H9 (cell line): ENCODE measurements at regions not wholly inside any gene's neighbourhood (a gene's known extent, or its start where the extent isn't known, plus 50 kb on each side); places are given as distances from the start of the nearest gene placed in this dataset.

Source experiments
- DNase-seq: peaks from one replicate; pipeline ENCODE4 v3.0.0-alpha.2; 2017
- H2AFZ ChIP-seq: one replicate; pipeline ENCODE4 v1.6.1; 2013; ENCODE audit warnings: mild to moderate bottlenecking, low read length, control low read depth, moderate library complexity
- H2AK5ac ChIP-seq: 2 replicates; pipeline ENCODE4 v1.6.1; 2013; ENCODE audit warnings: low read length, control low read depth, mixed read lengths; ENCODE audit not compliant: insufficient read length
- H2BK120ac ChIP-seq: one replicate; pipeline ENCODE4 v1.6.1; 2013; ENCODE audit warnings: low read depth, mild to moderate bottlenecking, low read length, control low read depth, inconsistent platforms; ENCODE audit not compliant: poor library complexity, severe bottlenecking
- H2BK12ac ChIP-seq: 2 replicates; pipeline ENCODE4 v1.6.1; 2013; ENCODE audit warnings: low read length, control low read depth, mixed read lengths, low read depth; ENCODE audit not compliant: insufficient read length
- H2BK15ac ChIP-seq: 2 replicates; pipeline ENCODE4 v1.6.1; 2013; ENCODE audit warnings: low read depth, low read length, control low read depth
- H2BK20ac ChIP-seq: one replicate; pipeline ENCODE4 v1.6.1; 2013; ENCODE audit warnings: low read depth, mild to moderate bottlenecking, low read length, control low read depth, inconsistent platforms; ENCODE audit not compliant: poor library complexity, severe bottlenecking
- H2BK5ac ChIP-seq: 2 replicates; pipeline ENCODE4 v1.6.1; 2013; ENCODE audit warnings: low read length, control low read depth, mixed read lengths; ENCODE audit not compliant: insufficient read length
- H3K14ac ChIP-seq: 2 replicates; pipeline ENCODE4 v1.6.1; 2013; ENCODE audit warnings: low read length, control low read depth; ENCODE audit not compliant: insufficient read depth
- H3K18ac ChIP-seq: 2 replicates; pipeline ENCODE4 v1.6.1; 2013; ENCODE audit warnings: low read depth, mild to moderate bottlenecking, mixed read lengths, low read length, control low read depth; ENCODE audit not compliant: insufficient read length
- H3K23ac ChIP-seq: 2 replicates; pipeline ENCODE4 v1.6.1; 2013; ENCODE audit warnings: low read length, control low read depth, mixed read lengths, low read depth; ENCODE audit not compliant: insufficient read length
- H3K23me2 ChIP-seq: 2 replicates; pipeline ENCODE4 v1.6.1; 2013; ENCODE audit warnings: low read depth, mild to moderate bottlenecking, mixed read lengths, low read length, control low read depth; ENCODE audit not compliant: insufficient read length, poor library complexity, severe bottlenecking
- H3K27ac ChIP-seq: 2 replicates; pipeline ENCODE4 v1.5.1; 2013; ENCODE audit warnings: low read length, control low read depth, mixed read lengths, low read depth; ENCODE audit not compliant: insufficient read length
- H3K27me3 ChIP-seq: 2 replicates; pipeline ENCODE4 v1.6.1; 2013; ENCODE audit warnings: low read length, control low read depth, inconsistent platforms; ENCODE audit not compliant: insufficient read depth
- H3K4ac ChIP-seq: 2 replicates; pipeline ENCODE4 v1.6.1; 2013; ENCODE audit warnings: low read depth, mild to moderate bottlenecking, control low read depth, inconsistent platforms, low read length, moderate library complexity
- H3K4me1 ChIP-seq: 2 replicates; pipeline ENCODE4 v1.6.1; 2013; ENCODE audit warnings: low read length, control low read depth, inconsistent platforms; ENCODE audit not compliant: insufficient read depth
- H3K4me2 ChIP-seq: 2 replicates; pipeline ENCODE4 v1.6.1; 2013; ENCODE audit warnings: low read length, control low read depth, mixed read lengths; ENCODE audit not compliant: insufficient read length, insufficient read depth
- H3K56ac ChIP-seq: 2 replicates; pipeline ENCODE4 v1.6.1; 2013; ENCODE audit warnings: low read depth, mild to moderate bottlenecking, mixed read lengths, low read length, control low read depth; ENCODE audit not compliant: insufficient read length
- H3K79me1 ChIP-seq: 2 replicates; pipeline ENCODE4 v1.6.1; 2013; ENCODE audit warnings: low read depth, mild to moderate bottlenecking, moderate library complexity, low read length, control low read depth, inconsistent platforms; ENCODE audit not compliant: insufficient read depth, poor library complexity, severe bottlenecking
- H3K79me2 ChIP-seq: 2 replicates; pipeline ENCODE4 v1.6.1; 2013; ENCODE audit warnings: low read length, control low read depth, inconsistent platforms; ENCODE audit not compliant: insufficient read depth
- H3K9ac ChIP-seq: 2 replicates; pipeline ENCODE4 v1.6.1; 2013; ENCODE audit warnings: low read length, control low read depth, mixed read lengths; ENCODE audit not compliant: insufficient read length; ENCODE audit errors: extremely low read depth
- H3K9me3 ChIP-seq: one replicate; pipeline ENCODE4 v1.6.1; 2013; ENCODE audit warnings: low read depth, low read length, inconsistent platforms; ENCODE audit not compliant: control insufficient read depth
- H3T11ph ChIP-seq: one replicate; pipeline ENCODE4 v1.6.1; 2013; ENCODE audit warnings: mild to moderate bottlenecking, low read length, control low read depth, inconsistent platforms
- H4K20me1 ChIP-seq: one replicate; pipeline ENCODE4 v1.6.1; 2013; ENCODE audit not compliant: control insufficient read depth, insufficient read length, insufficient read depth
- H4K5ac ChIP-seq: 2 replicates; pipeline ENCODE4 v1.6.1; 2013; ENCODE audit warnings: low read depth, mild to moderate bottlenecking, mixed read lengths, low read length, control low read depth; ENCODE audit not compliant: insufficient read length
- H4K8ac ChIP-seq: replicated peaks from 2 replicates; pipeline ENCODE4 v1.6.1; 2013; ENCODE audit warnings: low read length, control low read depth, mixed read lengths, low read depth; ENCODE audit not compliant: insufficient read length
- H4K91ac ChIP-seq: 2 replicates; pipeline ENCODE4 v1.6.1; 2013; ENCODE audit warnings: low read depth, mild to moderate bottlenecking, moderate library complexity, mixed read lengths, low read length, control low read depth; ENCODE audit not compliant: insufficient read length
- H3K27ac Mint-ChIP-seq, 3 experiments: 2 replicates in 2 of 3; 3 replicates in 1 of 3; pipeline ENCODE4 v1.8.0; 2020 to 2021; ENCODE audit warnings: mixed read lengths in 3 of 3, mild to moderate bottlenecking in 1 of 3, moderate library complexity in 1 of 3
- H3K27me3 Mint-ChIP-seq: 2 replicates; pipeline ENCODE4 v1.8.0; 2021; ENCODE audit warnings: low read depth, mild to moderate bottlenecking, moderate library complexity, mixed read lengths
- H3K36me3 Mint-ChIP-seq, 3 experiments: 2 replicates in 2 of 3; 3 replicates in 1 of 3; pipeline ENCODE4 v1.8.0; 2020 to 2021; ENCODE audit warnings: low read depth in 3 of 3, mixed read lengths in 3 of 3; ENCODE audit not compliant: insufficient read depth in 1 of 3
- H3K4me1 Mint-ChIP-seq, 2 experiments: 2 replicates each; pipeline ENCODE4 v1.8.0; 2020; ENCODE audit warnings: mixed read lengths in 2 of 2
- H3K4me3 Mint-ChIP-seq, 2 experiments: 2 replicates in 1 of 2; 3 replicates in 1 of 2; pipeline ENCODE4 v1.8.0; 2020 to 2021; ENCODE audit warnings: mild to moderate bottlenecking in 2 of 2, mixed read lengths in 2 of 2, moderate library complexity in 1 of 2
- H3K9me3 Mint-ChIP-seq, 2 experiments: 2 replicates in 1 of 2; 3 replicates in 1 of 2; pipeline ENCODE4 v1.8.0; 2020; ENCODE audit warnings: mild to moderate bottlenecking in 2 of 2, mixed read lengths in 2 of 2, moderate library complexity in 1 of 2
- CTCF ChIP-seq: fragments of 200-600 bp; sonication (generic); conservative IDR thresholded peaks from 3 replicates; pipeline ENCODE4 v1.8.0; 2021; ENCODE audit warnings: antibody characterized with exemption, mild to moderate bottlenecking
- WGBS: extraction: QIAGEN DNeasy Blood & Tissue Kit; methylation state at CpG from one replicate; pipeline ENCODE4 v1.1.7; 2013; ENCODE audit warnings: missing lambda C conversion rate, low lambda C conversion rate, mixed read lengths; ENCODE audit not compliant: insufficient read length; ENCODE audit errors: extremely low coverage; 5-methylcytosine and 5-hydroxymethylcytosine counted together

DNA sequence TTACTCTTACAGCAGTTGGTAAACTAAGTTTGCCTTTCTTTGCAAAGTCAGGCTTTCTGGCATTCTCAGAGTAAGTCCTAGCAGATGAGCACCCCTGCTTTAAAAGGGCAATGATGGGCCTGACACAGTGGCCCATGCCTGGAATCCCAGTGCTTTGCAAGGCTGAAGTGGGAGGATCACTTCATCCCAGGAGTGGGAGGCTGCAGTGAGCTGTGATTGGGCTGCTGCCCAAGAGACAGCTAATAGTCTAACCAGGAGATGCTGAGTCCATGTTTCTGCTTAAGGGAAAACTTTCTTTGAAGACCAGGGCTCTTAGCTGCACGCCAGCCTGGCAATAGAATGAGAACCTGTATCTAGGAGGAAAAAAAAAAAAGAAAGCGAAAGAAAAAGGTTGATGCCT, 100.2 kb upstream of the MPP7 start:
- Histone ChIP-seq H3K27me3 (no peaks in the 10 kb centered on the region), H3K14ac (no peak overlapping the region), H4K8ac (no peak overlapping the region), H3K9me3 (no peaks in the 10 kb centered on the region), H3T11ph (no peak overlapping the region), H2AK5ac (no peak overlapping the region), H2BK20ac (no peak overlapping the region), H2BK12ac (no peak overlapping the region), H3K18ac (no peak overlapping the region), H3K23me2 (no peaks in the 10 kb centered on the region), H2BK15ac (no peak overlapping the region), H4K20me1 (no peaks in the 10 kb centered on the region), H3K79me2 (no peaks in the 10 kb centered on the region), H2AFZ (peak overlapping the region; percentile 59), H3K56ac (no peak overlapping the region), H3K4me1 (no peaks in the 10 kb centered on the region), H3K23ac (no peak overlapping the region), H3K79me1 (no peaks in the 10 kb centered on the region), H3K4ac (no peak overlapping the region), H3K27ac (no peak overlapping the region), H3K9ac (no peak overlapping the region), H4K5ac (no peak overlapping the region), H2BK5ac (no peak overlapping the region), H2BK120ac (no peak overlapping the region), H3K4me2 (no peak overlapping the region), H4K91ac (no peak overlapping the region)
- Mint-ChIP-seq H3K27ac (no peak overlapping the region), H3K27me3 (no peaks in the 10 kb centered on the region), H3K4me1 (peaks cover 19 to 25% of the 10 kb centered on the region in 2 experiments), H3K4me3 (no peak overlapping the region), H3K36me3 (peaks cover 0 to 6% (median 0%) of the 10 kb centered on the region in 3 experiments; a peak in 3 of 7 replicates), H3K9me3 (peaks cover 0 to 4% of the 10 kb centered on the region in 2 experiments; a peak in 1 of 5 replicates)
- no peak for DNase-seq
- no peak for TF ChIP-seq CTCF
- WGBS, result no CpG with 5 or more reads among the region's 2 CpGs
